LHCN-M2 (cell line): ENCODE measurements at regions not wholly inside any gene's neighbourhood (a gene's known extent, or its start where the extent isn't known, plus 50 kb on each side); places are given as distances from the start of the nearest gene placed in this dataset.
"Not testable (repeated sequence)": the region's sequence is repeated elsewhere in the genome, so short reads cannot be mapped to it uniquely, and the experiment has no call there.

Experiments used
- DNase-seq: peaks from one replicate; pipeline ENCODE4 v3.0.0-alpha.2; 2012; ENCODE audit warnings: low read depth

DNA sequence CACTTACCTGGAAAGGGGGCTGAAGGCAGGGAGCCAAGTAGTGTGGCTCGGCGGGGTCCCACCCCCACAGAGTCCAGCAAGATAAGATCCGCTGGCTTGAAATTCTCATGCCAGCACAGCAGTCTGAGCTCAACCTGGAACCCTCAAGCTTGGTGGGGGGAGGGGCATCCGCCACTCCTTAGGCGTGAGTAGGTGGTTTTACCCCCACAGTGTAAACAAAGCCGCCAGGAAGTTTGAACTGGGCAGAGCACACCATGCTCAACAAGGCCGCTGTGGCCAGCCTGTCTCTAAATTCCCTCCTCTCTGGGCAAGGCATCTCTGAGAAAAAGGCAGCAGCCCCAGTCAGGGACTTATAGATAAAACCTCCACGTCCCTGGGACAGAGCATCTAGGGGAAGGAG, 156.3 kb downstream of the KBTBD8 start:
- DNase-seq: no peak

DNA sequence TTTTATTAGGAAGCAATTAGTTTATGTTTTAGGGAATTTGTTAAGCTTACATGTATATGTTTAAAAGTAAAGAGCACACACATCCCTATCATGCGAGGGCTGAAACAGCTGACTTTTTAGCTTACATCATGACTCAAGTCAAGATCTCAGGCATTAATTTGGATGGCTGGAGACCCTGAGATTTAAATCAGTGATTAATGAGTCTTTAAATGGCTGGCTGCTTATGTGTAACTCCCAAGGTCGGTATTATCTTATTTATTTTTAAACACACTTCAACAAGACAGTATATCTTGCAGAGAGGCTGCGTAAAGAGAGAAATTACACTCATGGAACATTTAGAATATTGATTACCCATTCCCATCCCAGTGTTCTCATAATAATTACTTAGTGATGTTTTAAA, 169.4 kb downstream of the KBTBD8 start:
- DNase-seq: no peak

DNA sequence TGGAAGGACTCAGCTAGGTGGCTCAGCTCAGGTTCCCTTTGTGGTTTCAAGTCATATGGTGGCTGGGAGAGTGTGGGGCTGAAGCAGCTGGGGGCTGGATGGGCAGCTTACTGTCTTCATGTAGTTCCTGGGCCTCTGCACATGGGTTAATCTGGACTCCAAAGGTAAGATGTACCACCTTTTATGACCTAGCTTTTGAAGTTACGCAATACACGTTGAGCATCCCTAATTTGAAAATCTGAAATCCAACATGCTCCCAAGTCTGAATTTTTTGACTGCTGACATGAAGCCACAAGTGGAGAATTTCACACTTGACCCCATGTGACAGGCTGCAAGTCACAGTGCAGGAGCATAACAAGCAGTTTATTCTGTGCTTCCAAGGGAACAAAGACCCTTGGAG, 173.7 kb downstream of the KBTBD8 start:
- no peak for DNase-seq

DNA sequence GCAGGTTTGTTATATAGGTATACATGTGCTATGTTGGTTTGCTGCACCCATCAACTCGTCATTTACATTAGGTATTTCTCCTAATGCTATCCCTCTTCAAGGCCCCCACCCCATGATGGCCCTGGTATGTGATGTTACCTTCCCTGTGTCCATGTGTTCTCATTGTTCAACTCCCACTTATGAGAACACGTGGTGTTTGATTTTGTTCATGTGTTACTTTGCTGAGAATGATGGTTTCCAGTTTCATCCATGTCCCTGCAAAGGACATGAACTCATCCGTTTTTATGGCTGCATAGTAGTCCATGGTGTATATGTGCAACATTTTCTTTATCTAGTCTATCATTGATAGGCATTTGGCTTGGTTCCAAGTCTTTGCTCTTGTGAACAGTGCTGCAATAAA, 175.0 kb downstream of the KBTBD8 start:
- not testable (repeated sequence) for DNase-seq

DNA sequence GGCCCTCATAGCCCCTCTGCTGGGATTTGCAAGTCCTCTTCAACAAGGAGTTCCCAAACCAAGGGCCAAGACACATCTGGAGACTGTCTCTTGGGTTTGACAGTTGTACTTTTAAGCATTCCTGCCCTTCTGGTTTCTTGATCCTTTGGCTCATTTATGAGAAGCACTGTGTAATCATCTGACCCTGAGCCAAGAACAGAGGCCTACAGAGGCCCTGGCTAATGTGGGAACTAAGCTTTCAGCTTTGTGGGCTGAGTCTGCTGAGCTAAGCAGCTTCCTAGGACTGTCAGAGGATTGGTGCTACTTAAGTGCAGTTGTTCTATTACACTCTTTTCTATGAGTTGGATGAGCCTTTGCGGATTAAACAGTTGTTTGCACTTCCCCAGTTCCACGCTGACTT, 178.3 kb downstream of the KBTBD8 start:
- DNase-seq: no peak

DNA sequence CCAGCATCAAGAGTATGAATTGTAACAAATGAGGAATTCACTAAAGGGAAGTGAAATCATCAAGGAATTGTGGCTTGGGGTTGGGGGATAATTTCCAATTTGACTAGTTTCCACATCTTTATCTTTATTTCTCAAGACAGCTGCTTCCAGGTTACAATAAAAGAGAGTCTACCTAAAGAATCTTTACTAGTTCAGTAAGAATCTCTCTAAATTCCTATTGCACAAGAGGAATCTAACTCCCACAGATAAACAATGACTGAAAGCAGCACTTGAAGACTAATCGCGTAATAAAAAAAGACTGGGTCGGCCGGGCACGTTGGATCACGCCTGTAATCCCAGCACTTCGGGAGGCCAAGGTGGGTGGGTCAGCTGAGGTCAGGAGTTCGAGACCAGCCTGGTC, 194.4 kb downstream of the KBTBD8 start:
- no peak for DNase-seq

DNA sequence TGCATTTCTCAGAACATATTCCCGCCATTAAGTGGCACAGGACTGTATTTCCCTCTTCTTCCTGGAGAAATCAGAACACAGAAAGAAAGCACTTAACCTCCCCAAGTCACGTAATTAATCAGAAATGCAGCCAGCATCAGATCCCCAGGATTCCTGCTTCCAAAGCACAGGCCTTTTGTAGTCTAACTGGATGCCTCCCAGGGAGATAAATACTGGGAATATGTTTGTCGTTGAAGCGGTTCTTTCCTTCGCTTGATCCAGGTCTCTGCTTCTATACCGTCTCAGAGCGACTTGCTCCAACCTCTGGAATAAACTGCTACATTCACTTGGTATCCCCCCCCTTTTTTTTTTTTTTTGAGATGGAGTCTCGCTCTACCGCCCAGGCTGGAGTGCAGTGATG, 198.6 kb downstream of the KBTBD8 start:
- DNase-seq: no peak

DNA sequence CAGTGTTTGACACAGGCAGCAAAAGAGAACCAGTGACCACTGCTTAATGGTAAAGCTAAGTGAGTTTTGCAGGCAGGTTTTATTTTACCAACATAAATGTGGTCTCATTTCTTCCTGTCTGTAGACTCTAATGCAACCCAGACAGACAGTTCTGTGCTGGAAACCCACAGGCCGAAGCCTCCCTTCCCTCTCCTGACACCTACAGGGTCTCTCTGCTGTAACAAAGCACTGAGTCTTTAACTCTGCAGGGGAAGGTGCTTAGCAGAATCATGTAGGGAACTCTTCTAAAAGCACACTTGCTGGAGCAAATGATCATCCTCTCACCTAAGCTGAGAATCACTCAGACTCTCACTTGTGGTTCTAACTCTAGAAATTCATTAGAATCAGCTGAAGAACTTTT, 200.3 kb downstream of the KBTBD8 start:
- no peak for DNase-seq

DNA sequence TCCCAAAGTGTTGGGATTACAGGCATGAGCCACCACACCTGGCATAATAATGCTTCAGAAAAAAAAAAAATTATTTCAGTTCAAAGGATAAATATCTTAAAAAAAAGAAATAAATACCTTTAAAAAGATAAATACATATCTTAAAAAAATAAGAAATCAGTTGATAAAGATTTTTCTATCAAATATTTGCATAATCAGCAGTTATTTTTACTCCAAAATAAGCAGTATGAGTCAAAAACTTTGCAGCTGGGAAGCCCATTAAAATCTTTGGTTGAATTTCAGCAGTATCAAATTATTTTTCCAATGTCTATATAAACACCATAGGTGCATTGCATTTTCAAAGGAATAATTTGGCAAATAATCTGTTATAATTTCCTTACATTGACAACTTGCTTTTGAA, 202.5 kb downstream of the KBTBD8 start:
- DNase-seq: no peak

DNA sequence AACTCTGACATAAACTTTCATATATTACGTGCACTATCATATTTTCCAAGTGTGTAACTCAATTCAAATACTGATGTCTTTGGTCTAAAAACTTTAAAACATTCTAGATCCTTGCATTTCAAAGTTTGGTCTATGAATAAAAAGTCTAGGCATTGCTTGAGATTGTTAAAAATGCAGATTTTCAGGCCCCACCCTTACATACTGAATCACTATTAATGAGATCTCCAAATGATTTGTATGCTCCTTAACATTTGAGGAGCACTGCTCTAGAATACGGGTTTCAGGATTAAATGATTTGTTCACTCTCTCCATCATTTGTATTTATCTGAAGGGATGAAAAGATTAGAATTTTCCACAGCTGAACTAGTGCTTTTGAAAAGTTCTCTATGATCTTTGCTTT, 202.9 kb downstream of the KBTBD8 start:
- DNase-seq: no peak

DNA sequence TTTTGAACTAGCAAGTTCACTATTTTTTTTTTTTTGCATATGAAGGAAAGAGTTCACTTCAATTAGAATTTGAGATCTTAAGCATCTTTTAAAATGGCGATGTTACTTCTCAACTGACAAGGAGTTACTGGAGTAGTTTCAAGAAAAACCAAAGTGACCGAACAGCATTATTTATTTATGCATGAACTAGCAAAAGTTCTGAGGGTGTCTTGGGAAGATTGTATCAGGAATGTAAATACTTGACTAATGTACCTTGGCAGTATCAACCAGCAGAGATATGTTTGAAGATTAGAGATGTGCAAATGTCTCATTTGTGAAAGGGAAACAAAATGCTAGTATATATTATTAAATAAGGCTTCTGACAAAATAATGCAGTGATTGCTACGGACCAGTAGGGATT, 203.9 kb downstream of the KBTBD8 start:
- DNase-seq: no peak

DNA sequence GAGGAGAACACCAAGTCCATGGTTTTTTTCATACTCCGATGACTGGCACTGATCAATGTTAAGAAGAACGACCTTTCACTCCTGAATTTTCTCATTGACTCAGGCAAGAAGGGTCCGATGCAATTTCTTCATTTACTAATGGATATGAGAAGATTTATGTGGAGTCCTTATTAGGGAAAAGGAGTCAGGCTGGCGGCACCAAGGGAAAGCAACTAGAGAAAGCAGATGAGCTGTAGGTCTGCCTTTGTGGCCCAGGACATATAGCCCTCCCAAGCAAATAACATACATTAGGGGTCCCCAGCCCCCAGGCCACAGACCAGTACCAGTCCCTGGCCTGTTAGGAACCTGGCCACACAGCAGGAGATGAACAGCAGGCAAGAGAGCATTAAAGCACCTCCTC, 206.8 kb downstream of the KBTBD8 start:
- no peak for DNase-seq

DNA sequence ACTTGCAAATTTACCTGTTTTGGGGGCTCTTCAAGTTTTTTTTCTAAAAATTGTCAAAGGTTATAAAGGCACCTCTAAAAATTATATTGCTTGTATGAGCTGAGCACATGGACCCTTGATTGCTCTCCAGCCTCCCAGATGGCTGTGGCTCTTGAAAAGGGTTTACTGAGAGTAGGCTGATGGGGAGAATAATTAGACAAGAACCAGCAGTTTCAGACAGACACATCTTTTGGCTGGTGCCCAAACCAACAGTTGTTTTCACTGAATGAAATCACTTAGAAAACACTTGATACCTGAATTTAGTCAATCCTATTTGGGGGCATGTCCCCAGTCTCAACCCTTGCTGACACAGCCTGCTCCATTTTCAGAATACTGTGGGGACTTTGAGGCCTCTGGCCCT, 217.6 kb downstream of the KBTBD8 start:
- no peak for DNase-seq

DNA sequence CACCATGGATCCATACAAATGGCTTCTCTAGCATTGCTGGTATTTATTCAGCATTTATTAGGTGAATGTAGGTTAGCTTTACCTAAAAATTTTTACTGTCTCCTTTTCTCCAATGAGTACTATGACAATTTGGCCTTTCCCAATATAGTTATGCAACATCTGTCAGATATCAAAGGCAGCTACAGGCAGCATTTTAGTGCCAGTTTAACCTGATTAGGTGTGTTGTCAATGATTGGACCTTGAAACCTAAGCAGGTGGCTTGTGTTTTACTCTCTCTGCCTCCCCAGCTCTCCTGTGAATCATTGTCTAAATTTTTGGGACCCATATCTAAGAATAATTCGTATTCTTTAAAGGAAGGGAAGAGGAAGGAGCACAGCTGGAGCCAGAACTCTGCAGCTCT, 228.9 kb downstream of the KBTBD8 start:
- DNase-seq: no peak

DNA sequence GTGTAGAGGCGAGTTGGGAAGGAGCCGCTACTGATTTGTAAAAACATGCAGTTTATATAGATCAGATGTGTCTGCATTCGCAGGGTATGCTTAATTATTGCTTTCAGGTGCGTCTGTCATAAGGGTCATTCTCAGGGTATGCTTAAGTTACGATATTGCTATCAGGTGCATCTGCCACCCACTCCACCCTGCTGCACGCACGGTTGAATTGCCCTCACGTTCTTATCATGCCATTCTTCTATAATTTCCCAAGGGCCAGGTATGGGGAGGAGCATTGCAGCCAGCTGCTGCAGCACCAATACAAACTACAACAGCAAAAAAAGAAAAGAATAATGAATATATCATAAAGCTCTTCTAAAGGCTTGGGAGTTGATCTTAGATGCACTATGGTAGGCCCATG, 230.0 kb downstream of the KBTBD8 start:
- DNase-seq: no peak

DNA sequence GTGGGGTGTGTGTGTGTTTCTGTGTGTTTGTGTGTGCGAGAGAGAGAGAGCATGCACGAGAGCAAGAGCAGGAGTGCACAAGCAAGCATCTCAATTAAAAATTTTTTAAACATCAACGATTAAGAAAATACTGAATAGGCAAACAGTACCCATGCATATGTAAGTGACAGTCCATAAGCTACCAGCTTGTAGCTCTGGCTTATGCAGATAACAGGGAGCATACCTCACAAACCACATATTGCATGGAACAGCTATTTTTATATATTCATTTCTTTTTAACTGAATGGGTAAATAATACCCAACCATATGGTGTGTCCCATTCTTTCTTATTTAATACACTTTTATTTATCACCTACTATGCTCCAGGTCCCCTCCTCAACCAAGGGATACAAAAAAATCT, 234.5 kb downstream of the KBTBD8 start:
- DNase-seq: no peak

DNA sequence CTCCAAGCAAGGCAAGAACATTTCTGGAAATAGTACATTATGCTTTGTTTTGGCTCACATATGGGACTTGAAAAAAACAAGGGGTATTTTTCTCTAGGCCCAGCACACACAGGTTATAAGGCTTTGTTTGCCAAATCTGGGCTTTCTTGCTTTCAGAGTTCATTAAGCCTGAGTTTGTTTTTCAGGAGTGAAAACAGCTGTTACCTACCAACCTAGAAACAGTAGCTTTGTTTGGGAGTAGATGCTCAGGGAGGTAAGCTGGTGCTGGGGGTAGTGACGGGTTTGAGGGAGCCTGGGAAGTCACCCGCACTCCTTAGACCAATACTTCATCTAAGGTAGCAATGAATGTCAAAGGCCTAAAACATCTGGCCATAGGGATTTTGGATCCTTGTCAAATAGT, 241.2 kb downstream of the KBTBD8 start:
- DNase-seq: no peak

DNA sequence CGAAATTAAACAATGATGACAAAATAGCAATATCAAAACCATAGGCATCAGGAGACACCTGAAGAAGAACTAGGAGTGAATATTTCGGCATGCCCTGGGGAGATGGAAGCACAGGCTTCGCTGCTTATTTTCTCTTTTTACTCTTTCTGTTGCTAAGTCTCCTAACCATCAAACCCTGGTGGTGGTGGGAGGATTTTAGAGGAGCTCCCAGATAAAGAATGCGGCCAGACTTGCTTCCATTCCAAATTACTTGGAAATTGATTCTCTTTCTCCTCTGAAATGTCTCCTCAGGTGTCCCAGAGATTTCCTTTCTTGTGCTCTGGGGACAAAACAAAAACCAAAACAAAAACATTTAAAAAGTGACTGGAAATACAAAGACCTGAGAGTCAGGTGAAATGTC, 243.0 kb downstream of the KBTBD8 start:
- no peak for DNase-seq

DNA sequence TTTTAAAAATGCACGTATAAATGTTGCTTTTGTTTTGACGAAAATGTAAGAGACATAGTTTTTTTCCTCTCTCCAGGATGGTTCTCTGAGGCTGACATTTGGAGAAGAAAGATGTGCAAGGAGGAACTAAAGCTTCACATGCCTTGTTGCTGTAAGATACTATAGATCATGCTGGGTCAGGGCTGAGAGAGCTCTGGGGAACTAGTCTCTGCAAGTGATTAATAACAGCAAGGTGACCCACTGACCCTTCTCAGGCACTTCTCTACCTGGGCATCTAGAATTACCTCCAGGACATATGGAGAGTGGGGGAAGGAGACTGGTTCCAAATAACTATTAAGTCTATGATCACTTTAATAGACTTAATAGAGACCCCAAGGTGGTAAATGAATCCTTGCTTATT, 246.0 kb downstream of the KBTBD8 start:
- DNase-seq: no peak

DNA sequence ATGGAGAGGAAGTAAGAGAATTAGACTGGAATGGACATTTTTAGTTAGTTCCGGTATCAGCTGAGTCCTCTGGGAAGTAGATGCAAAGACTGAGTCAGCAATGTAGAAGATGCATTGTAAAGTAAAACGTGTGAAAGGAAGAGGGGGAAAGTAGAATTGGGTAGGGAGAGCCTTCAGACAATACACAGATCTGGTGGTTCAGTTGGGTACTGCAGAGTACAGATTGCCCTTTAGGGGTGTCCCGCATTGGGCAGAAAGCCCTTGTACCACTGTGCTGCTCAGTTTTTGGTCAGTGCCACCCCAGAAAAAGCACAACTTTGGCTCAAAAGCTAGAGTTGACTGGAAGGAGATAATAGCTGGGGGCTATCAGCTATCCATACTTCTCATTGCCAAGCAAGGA, 247.4 kb downstream of the KBTBD8 start:
- DNase-seq: peak; percentile 0

DNA sequence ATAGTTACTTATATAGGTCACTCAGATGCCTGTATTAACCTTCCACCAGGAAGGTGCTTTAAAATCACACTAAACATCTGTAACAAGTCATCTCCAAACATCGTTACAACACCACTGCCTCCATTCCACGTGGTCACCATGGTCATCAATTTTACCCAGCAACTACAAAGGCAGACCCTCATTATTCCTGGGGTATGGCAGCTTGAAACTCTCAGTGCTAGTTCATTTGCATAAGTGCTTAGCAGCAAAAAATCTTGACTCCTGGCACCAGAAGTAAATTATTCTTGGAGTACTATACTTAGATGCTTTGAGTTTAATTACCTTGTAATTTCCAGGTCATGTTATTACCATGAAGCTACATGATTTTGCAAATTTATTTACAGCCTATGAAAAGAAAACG, 250.6 kb downstream of the KBTBD8 start:
- no peak for DNase-seq

DNA sequence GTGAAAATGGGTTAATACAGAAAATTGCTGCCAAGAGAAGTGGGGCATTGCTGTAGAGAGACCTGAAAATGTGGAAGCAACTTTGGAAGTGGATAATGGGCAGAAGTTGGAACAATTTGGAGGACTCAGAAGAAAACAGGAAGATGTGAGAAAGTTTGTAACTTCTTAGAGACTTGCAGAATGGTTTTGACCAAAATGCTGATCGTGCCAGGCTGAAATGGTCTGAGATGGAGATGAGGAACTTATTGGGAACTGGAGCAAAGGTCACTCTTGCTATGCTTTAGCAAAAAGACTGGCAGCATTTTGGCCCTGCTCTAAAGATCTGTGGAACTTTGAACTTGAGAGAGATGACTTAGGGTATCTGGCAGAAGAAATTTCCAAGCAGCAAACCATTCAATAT, 254.8 kb downstream of the KBTBD8 start:
- DNase-seq: not testable (repeated sequence)

DNA sequence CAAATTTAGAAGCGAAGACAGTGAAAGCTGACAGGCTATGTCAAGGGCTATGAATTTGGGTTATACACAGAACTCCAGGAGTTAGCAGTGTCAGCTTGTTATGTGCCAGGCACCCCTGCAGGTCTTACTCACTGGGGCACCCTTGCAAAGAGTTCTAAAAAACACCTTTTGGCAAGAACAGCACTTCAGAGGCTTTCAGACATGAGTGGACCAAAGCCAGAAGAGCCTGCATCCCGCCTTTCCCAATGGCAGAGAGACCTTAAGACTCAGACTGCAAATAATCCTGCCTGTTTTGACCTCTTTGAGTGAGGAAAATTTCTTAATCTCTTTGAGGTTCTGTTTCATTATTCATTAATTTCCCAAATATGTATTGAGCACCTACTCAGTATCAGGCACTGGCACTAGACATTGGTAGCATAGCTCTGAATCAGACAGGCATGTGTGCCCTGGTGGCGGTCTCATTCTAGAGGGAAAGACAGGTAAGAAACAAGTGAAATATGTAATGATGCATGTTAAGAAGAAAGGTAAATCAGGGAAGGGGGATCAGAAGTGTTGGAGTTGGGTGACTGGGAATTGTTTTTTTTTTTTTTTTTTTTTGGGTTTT, 280.0 kb downstream of the KBTBD8 start:
- no peak for DNase-seq

DNA sequence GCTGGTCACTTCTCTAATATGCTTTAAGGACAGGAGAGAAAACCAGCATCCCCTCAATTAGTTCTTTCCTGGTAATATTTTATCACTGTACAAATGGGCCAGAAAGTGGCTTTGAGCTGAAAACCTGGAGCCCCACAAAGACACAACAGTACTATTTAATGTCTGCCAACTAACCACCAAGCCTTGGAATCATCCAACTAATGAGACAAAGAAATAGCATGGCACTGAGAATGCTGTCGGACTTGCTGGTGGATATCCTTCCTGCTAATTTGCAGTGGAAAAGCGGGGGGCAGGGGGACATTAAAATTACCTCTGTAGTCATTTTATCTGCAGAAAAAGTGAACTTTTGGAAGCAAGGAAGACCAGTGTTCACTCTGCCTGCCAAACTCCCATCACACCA, 288.5 kb downstream of the KBTBD8 start:
- DNase-seq: no peak
